AG09309 (cell line): ENCODE measurements at regions not wholly inside any gene's neighbourhood (a gene's known extent, or its start where the extent isn't known, plus 50 kb on each side); places are given as distances from the start of the nearest gene placed in this dataset.
"Not testable (repeated sequence)": the region's sequence is repeated elsewhere in the genome, so short reads cannot be mapped to it uniquely, and the experiment has no call there.

Experiments
- DNase-seq: peaks from one replicate; pipeline ENCODE4 v3.0.0-alpha.2; 2010; ENCODE audit warnings: low read depth
- H3K4me3 ChIP-seq: 2 replicates; pipeline ENCODE4 v1.5.1; 2011; ENCODE audit warnings: mild to moderate bottlenecking, low read depth, low read length, moderate library complexity; ENCODE audit not compliant: control insufficient read depth
- TF ChIP-seq, protein P1 (sequence below): IDR thresholded peaks from 2 replicates; pipeline ENCODE4 v1.5.1; 2011; ENCODE audit warnings: mild to moderate bottlenecking, low read depth, low read length, inconsistent platforms; ENCODE audit not compliant: insufficient read depth, control insufficient read depth; ENCODE audit errors: missing control alignments

- H3K4me3 ChIP-seq: no peak overlapping the region
- TF ChIP-seq, protein P1, sequence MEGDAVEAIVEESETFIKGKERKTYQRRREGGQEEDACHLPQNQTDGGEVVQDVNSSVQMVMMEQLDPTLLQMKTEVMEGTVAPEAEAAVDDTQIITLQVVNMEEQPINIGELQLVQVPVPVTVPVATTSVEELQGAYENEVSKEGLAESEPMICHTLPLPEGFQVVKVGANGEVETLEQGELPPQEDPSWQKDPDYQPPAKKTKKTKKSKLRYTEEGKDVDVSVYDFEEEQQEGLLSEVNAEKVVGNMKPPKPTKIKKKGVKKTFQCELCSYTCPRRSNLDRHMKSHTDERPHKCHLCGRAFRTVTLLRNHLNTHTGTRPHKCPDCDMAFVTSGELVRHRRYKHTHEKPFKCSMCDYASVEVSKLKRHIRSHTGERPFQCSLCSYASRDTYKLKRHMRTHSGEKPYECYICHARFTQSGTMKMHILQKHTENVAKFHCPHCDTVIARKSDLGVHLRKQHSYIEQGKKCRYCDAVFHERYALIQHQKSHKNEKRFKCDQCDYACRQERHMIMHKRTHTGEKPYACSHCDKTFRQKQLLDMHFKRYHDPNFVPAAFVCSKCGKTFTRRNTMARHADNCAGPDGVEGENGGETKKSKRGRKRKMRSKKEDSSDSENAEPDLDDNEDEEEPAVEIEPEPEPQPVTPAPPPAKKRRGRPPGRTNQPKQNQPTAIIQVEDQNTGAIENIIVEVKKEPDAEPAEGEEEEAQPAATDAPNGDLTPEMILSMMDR: no peak
- no peak for DNase-seq
Measured at GRCh38 chrX:66717926-66718325, 79.0 kb upstream of the EDA2R start.

GRCh38 chrX:66698273-66699204 is 59.7 kb upstream of the EDA2R start:
- H3K4me3 ChIP-seq: no peak overlapping the region
- TF ChIP-seq, protein P1: no peak
- no peak for DNase-seq

GRCh38 chrX:66692512-66692911 is 53.6 kb upstream of the EDA2R start:
- not testable (repeated sequence) for H3K4me3 ChIP-seq, DNase-seq
